Liver (tissue), 8 donors: ENCODE measurements at regions not wholly inside any gene's neighbourhood (a gene's known extent, or its start where the extent isn't known, plus 50 kb on each side); places are given as distances from the start of the nearest gene placed in this dataset.

Experiments
- DNase-seq: peaks from one replicate; pipeline ENCODE4 v3.0.0-alpha.2; 2017; ENCODE audit warnings: low spot score
- H3K27ac ChIP-seq, 2 donors: one replicate each; pipeline ENCODE4 v1.7.0; 2013; ENCODE audit warnings: inconsistent platforms in 2 of 2, low read length in 2 of 2, control low read depth in 1 of 2, low read depth in 1 of 2, mild to moderate bottlenecking in 1 of 2
- H3K27me3 ChIP-seq, 4 donors: one replicate each; pipeline versions ENCODE4 v1.6.1 to v1.7.0; 2013; ENCODE audit warnings: low read length in 3 of 4, inconsistent platforms in 1 of 4, mild to moderate bottlenecking in 1 of 4, moderate library complexity in 1 of 4; ENCODE audit not compliant: control insufficient read depth in 4 of 4, insufficient read depth in 4 of 4
- H3K36me3 ChIP-seq, 4 donors: one replicate each; pipeline versions ENCODE4 v1.6.1 to v1.7.0; 2013; ENCODE audit warnings: low read length in 3 of 4, mild to moderate bottlenecking in 3 of 4, low read depth in 1 of 4, moderate library complexity in 1 of 4; ENCODE audit not compliant: control insufficient read depth in 4 of 4, insufficient read depth in 3 of 4
- H3K4me1 ChIP-seq, 4 donors: one replicate each; pipeline versions ENCODE4 v1.6.1 to v1.7.0; 2013; ENCODE audit warnings: low read length in 3 of 4, mild to moderate bottlenecking in 3 of 4, moderate library complexity in 1 of 4; ENCODE audit not compliant: control insufficient read depth in 4 of 4, insufficient read depth in 4 of 4
- H3K4me3 ChIP-seq, 3 donors: one replicate each; pipeline versions ENCODE4 v1.6.1 to v1.7.0; 2013; ENCODE audit warnings: low read length in 3 of 3, control low read depth in 1 of 3, low read depth in 1 of 3, mild to moderate bottlenecking in 1 of 3
- H3K9ac ChIP-seq, 2 donors: one replicate each; pipeline ENCODE4 v1.7.0; 2013; ENCODE audit warnings: low read length in 2 of 2, mild to moderate bottlenecking in 2 of 2, moderate library complexity in 2 of 2, control low read depth in 1 of 2, low read depth in 1 of 2
- H3K9me3 ChIP-seq, 4 donors: one replicate each; pipeline versions ENCODE4 v1.6.1 to v1.7.0; 2013; ENCODE audit warnings: low read length in 3 of 4; ENCODE audit not compliant: control insufficient read depth in 4 of 4
- EGR1 ChIP-seq, 2 donors: IDR thresholded peaks; 2 replicates each; pipeline ENCODE4 v1.6.1; 2016 to 2018; ENCODE audit warnings: antibody characterized with exemption in 2 of 2, low read depth in 2 of 2
- FOXA1 ChIP-seq: IDR thresholded peaks from 2 replicates; pipeline ENCODE4 v1.6.1; 2016; ENCODE audit warnings: antibody characterized with exemption
- FOXA2 ChIP-seq: IDR thresholded peaks from 2 replicates; pipeline ENCODE4 v1.6.1; 2016; ENCODE audit warnings: antibody characterized with exemption
- GABPA ChIP-seq, 2 donors: IDR thresholded peaks in 1 of 2; conservative IDR thresholded peaks in 1 of 2; 2 replicates each; pipeline ENCODE4 v1.6.1; 2016; ENCODE audit warnings: antibody characterized with exemption in 2 of 2, mild to moderate bottlenecking in 1 of 2, moderate library complexity in 1 of 2
- HNF4A ChIP-seq, 2 donors: conservative IDR thresholded peaks; 2 replicates each; pipeline ENCODE4 v1.6.1; 2016; ENCODE audit warnings: antibody characterized with exemption in 2 of 2, mild to moderate bottlenecking in 2 of 2
- HNF4G ChIP-seq: IDR thresholded peaks from 2 replicates; pipeline ENCODE4 v1.6.1; 2016; ENCODE audit warnings: antibody characterized with exemption
- JUND ChIP-seq, 2 donors: IDR thresholded peaks; 2 replicates each; pipeline ENCODE4 v1.6.1; 2016; ENCODE audit warnings: antibody characterized with exemption in 2 of 2
- NR2F2 ChIP-seq: IDR thresholded peaks from 2 replicates; pipeline ENCODE4 v1.6.1; 2016; ENCODE audit warnings: antibody characterized with exemption
- RAD21 ChIP-seq, 2 donors: IDR thresholded peaks; 2 replicates each; pipeline ENCODE4 v1.6.1; 2016; ENCODE audit warnings: antibody characterized with exemption in 2 of 2, mild to moderate bottlenecking in 2 of 2
- RXRA ChIP-seq, 2 donors: IDR thresholded peaks; 2 replicates each; pipeline ENCODE4 v1.6.1; 2017 to 2018; ENCODE audit warnings: antibody characterized with exemption in 2 of 2, mild to moderate bottlenecking in 1 of 2
- SP1 ChIP-seq: IDR thresholded peaks from 2 replicates; pipeline ENCODE4 v1.6.1; 2018; ENCODE audit warnings: antibody characterized with exemption, mild to moderate bottlenecking
- TAF1 ChIP-seq: conservative IDR thresholded peaks from 2 replicates; pipeline ENCODE4 v1.6.1; 2016; ENCODE audit warnings: antibody characterized with exemption, mild to moderate bottlenecking
- YY1 ChIP-seq: IDR thresholded peaks from 2 replicates; pipeline ENCODE4 v1.6.1; 2016; ENCODE audit warnings: antibody characterized with exemption, mild to moderate bottlenecking
- WGBS: extraction: QIAGEN DNeasy Blood & Tissue Kit; methylation state at CpG from one replicate; pipeline ENCODE4 v1.1.7; 2013; 5-methylcytosine and 5-hydroxymethylcytosine counted together
- TF ChIP-seq, protein P1 (sequence below): IDR thresholded peaks from 2 replicates; pipeline ENCODE4 v1.6.1; 2016; ENCODE audit warnings: antibody characterized with exemption
- TF ChIP-seq, protein P2 (sequence below): IDR thresholded peaks from 2 replicates; pipeline ENCODE4 v1.6.1; 2016; ENCODE audit warnings: antibody characterized with exemption, mild to moderate bottlenecking
- TF ChIP-seq, protein P3 (sequence below): IDR thresholded peaks from 2 replicates; pipeline ENCODE4 v1.6.1; 2016; ENCODE audit warnings: antibody characterized with exemption
- TF ChIP-seq, protein P4 (sequence below): fragments of 150-350 bp; IDR thresholded peaks from 2 replicates; pipeline ENCODE4 v1.5.1; 2017; ENCODE audit warnings: improper control_type of control experiment, low read depth, low read length; ENCODE audit not compliant: missing input control
- TF ChIP-seq, protein P5 (sequence below): IDR thresholded peaks from 2 replicates; pipeline ENCODE4 v1.6.1; 2016; ENCODE audit warnings: antibody characterized with exemption
- donor health status: healthy.
- donor health status: healthy.
- donor health status: healthy.
- donor health status: healthy.
- donor health status: healthy.

DNA sequence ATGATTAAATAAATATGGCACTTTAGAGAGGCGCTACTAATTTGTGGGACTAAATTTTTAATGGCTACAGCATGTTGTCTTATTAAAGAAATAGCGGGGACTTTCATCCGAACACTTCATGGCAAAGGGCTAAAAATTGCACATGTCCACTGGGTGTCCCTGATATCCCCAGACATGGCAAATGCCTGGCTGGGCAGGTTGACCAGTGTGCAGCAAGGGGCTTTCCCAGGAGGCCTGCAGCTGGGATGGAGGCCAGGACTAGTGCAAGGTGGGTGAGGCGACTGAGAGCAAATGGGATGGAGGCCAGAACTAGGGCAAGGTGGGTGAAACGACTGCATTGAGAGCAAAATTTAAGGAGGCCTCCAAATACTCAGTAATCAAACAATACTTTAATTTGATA lies 167.4 kb upstream of the SMAD3 start:
- Histone ChIP-seq H3K4me1 (no peaks in the 10 kb centered on the region), H3K4me3 (no peak overlapping the region), H3K27ac (no peak overlapping the region), H3K36me3 (no peaks in the 10 kb centered on the region), H3K27me3 (no peaks in the 10 kb centered on the region), H3K9me3 (no peaks in the 10 kb centered on the region), H3K9ac (no peak overlapping the region)
- no peak for TF ChIP-seq HNF4A (conservative IDR thresholded peaks at IDR 0.05)
- no peak for TF ChIP-seq GABPA (IDR thresholded peaks at IDR 0.05 in 1 of 2, conservative IDR thresholded peaks at IDR 0.05 in 1 of 2)
- TF ChIP-seq EGR1 (IDR thresholded peaks at IDR 0.05; ENCODE audit: low read depth in 2 of 2), result no peak
- TF ChIP-seq HNF4G, result no peak
- TF ChIP-seq, protein P1, sequence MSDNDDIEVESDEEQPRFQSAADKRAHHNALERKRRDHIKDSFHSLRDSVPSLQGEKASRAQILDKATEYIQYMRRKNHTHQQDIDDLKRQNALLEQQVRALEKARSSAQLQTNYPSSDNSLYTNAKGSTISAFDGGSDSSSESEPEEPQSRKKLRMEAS, result no peak
- TF ChIP-seq FOXA1, result no peak
- no peak for TF ChIP-seq FOXA2
- TF ChIP-seq YY1, result no peak
- TF ChIP-seq, protein P2, sequence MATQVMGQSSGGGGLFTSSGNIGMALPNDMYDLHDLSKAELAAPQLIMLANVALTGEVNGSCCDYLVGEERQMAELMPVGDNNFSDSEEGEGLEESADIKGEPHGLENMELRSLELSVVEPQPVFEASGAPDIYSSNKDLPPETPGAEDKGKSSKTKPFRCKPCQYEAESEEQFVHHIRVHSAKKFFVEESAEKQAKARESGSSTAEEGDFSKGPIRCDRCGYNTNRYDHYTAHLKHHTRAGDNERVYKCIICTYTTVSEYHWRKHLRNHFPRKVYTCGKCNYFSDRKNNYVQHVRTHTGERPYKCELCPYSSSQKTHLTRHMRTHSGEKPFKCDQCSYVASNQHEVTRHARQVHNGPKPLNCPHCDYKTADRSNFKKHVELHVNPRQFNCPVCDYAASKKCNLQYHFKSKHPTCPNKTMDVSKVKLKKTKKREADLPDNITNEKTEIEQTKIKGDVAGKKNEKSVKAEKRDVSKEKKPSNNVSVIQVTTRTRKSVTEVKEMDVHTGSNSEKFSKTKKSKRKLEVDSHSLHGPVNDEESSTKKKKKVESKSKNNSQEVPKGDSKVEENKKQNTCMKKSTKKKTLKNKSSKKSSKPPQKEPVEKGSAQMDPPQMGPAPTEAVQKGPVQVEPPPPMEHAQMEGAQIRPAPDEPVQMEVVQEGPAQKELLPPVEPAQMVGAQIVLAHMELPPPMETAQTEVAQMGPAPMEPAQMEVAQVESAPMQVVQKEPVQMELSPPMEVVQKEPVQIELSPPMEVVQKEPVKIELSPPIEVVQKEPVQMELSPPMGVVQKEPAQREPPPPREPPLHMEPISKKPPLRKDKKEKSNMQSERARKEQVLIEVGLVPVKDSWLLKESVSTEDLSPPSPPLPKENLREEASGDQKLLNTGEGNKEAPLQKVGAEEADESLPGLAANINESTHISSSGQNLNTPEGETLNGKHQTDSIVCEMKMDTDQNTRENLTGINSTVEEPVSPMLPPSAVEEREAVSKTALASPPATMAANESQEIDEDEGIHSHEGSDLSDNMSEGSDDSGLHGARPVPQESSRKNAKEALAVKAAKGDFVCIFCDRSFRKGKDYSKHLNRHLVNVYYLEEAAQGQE, result no peak
- no peak for TF ChIP-seq RAD21 (IDR thresholded peaks at IDR 0.05)
- no peak for TF ChIP-seq TAF1
- TF ChIP-seq JUND (IDR thresholded peaks at IDR 0.05), result no peak
- no peak for TF ChIP-seq NR2F2
- no peak for DNase-seq
- WGBS, result 90% methylated on average over 5 of the region's 5 CpGs

DNA sequence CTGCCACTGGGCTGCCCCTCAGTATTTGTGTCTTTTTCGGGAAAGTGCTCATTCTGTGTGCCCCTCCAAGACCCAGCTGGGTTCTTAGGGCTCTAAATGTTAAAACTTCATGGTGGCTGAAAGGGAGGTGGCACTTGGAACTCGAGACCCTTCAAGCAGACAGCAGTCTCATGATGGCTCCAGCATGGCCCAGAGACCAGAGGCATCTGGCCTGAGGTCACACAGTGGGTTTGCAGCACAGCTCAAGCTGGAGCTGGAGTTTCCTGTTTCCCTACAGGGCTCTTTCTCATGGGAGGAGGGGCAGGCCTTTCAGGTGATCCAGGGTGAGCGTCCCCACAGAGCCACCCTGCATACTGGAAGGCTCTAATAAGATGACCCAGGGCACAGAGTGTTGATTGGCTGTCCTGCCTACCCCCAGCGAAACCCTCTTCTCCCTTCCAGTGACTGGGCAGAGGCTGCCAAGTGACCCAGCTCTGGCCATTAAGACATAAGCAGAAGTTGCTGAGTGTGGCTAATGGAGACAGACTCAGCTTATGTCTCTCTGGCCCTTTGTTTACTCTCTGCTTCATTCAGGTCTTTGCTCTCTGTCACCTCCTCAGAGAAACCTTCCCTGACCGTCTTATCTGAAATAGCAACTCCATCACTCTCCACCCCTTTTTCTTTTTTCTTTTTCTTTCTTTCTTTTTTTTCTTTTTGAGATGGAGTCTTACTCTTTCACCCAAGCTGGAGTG lies 166.6 kb upstream of the SMAD3 start:
- TF ChIP-seq FOXA1 (no peak), RXRA (IDR thresholded peaks at IDR 0.05) (no peak), TAF1 (no peak), EGR1 (IDR thresholded peaks at IDR 0.05; ENCODE audit: low read depth in 2 of 2) (no peak), HNF4A (conservative IDR thresholded peaks at IDR 0.05) (no peak), RAD21 (IDR thresholded peaks at IDR 0.05) (no peak), GABPA (IDR thresholded peaks at IDR 0.05 in 1 of 2, conservative IDR thresholded peaks at IDR 0.05 in 1 of 2) (no peak), SP1 (no peak), HNF4G (no peak), NR2F2 (no peak), FOXA2 (no peak), YY1 (no peak), JUND (IDR thresholded peaks at IDR 0.05) (no peak)
- TF ChIP-seq, protein P3, sequence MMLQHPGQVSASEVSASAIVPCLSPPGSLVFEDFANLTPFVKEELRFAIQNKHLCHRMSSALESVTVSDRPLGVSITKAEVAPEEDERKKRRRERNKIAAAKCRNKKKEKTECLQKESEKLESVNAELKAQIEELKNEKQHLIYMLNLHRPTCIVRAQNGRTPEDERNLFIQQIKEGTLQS, result no peak
- TF ChIP-seq, protein P4, sequence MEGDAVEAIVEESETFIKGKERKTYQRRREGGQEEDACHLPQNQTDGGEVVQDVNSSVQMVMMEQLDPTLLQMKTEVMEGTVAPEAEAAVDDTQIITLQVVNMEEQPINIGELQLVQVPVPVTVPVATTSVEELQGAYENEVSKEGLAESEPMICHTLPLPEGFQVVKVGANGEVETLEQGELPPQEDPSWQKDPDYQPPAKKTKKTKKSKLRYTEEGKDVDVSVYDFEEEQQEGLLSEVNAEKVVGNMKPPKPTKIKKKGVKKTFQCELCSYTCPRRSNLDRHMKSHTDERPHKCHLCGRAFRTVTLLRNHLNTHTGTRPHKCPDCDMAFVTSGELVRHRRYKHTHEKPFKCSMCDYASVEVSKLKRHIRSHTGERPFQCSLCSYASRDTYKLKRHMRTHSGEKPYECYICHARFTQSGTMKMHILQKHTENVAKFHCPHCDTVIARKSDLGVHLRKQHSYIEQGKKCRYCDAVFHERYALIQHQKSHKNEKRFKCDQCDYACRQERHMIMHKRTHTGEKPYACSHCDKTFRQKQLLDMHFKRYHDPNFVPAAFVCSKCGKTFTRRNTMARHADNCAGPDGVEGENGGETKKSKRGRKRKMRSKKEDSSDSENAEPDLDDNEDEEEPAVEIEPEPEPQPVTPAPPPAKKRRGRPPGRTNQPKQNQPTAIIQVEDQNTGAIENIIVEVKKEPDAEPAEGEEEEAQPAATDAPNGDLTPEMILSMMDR, result no peak
- TF ChIP-seq, protein P5, sequence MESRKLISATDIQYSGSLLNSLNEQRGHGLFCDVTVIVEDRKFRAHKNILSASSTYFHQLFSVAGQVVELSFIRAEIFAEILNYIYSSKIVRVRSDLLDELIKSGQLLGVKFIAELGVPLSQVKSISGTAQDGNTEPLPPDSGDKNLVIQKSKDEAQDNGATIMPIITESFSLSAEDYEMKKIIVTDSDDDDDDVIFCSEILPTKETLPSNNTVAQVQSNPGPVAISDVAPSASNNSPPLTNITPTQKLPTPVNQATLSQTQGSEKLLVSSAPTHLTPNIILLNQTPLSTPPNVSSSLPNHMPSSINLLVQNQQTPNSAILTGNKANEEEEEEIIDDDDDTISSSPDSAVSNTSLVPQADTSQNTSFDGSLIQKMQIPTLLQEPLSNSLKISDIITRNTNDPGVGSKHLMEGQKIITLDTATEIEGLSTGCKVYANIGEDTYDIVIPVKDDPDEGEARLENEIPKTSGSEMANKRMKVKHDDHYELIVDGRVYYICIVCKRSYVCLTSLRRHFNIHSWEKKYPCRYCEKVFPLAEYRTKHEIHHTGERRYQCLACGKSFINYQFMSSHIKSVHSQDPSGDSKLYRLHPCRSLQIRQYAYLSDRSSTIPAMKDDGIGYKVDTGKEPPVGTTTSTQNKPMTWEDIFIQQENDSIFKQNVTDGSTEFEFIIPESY, result no peak
- TF ChIP-seq, protein P1, result no peak
- TF ChIP-seq, protein P2, result no peak
- no peaks in the 10 kb centered on the region for H3K9me3 ChIP-seq
- no peak overlapping the region for H3K9ac ChIP-seq
- DNase-seq, result no peak
- H3K27me3 ChIP-seq, result no peaks in the 10 kb centered on the region
- H3K27ac ChIP-seq, result no peak overlapping the region
- WGBS, result 89% methylated on average over 5 of the region's 5 CpGs
- no peak overlapping the region for H3K4me3 ChIP-seq
- no peaks in the 10 kb centered on the region for H3K4me1 ChIP-seq
- no peaks in the 10 kb centered on the region for H3K36me3 ChIP-seq
